ENCODE measurements at regions not wholly inside any gene's neighbourhood (a gene's known extent, or its start where the extent isn't known, plus 50 kb on each side); places are given as distances from the start of the nearest gene placed in this dataset.

DNA sequence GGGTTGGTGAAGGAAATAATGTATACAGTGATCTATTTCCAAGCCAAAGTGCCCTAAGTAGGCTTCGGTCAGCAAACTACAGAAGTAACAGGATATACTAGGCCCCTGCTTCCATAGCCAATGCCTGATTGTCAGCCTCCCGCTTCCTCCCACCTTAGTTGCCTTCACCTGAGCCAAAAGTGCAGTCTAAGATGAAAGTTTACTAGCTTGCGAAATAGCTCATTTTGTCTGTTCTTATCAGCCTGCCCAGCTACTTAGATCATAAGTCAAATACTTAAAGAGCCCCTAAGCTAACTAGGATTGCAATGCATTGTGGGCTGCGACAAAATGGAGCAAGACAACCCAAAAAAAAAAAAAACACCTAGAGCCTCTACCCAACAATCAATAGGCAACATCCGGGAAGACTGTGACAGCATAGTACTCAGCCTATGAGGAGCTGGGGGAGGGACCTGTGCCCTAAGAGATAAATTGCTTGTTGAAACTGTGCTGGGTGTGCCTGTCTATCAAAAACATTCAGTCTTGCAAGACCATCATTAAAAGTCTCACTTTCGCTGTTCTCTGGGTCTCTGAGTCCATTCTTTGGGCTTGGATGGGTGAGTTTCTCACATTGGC, 454.7 kb upstream of the TSHZ3 start:
- Histone ChIP-seq H3K9ac (ENCODE audit: low read depth in 1 of 2, low read length in 2 of 2) (no peak overlapping the region), H3K36me3 (ENCODE audit: control insufficient read depth in 1 of 2, insufficient read depth in 2 of 2, low read length in 2 of 2) (no peaks in the 10 kb centered on the region), H3K27ac (ENCODE audit: low read depth, low read length) (no peak overlapping the region), H3K4me1 (ENCODE audit: control insufficient read depth in 1 of 2, insufficient read depth in 2 of 2, low read length in 2 of 2) (no peaks in the 10 kb centered on the region), H3K9me3 (ENCODE audit: control insufficient read depth in 1 of 2, low read length in 2 of 2) (no peaks in the 10 kb centered on the region), H3K4me3 (ENCODE audit: low read depth in 1 of 2, low read length in 2 of 2) (no peak overlapping the region), H3K27me3 (ENCODE audit: control insufficient read depth in 1 of 2, insufficient read depth in 2 of 2, low read length in 2 of 2) (no peaks in the 10 kb centered on the region)

DNA sequence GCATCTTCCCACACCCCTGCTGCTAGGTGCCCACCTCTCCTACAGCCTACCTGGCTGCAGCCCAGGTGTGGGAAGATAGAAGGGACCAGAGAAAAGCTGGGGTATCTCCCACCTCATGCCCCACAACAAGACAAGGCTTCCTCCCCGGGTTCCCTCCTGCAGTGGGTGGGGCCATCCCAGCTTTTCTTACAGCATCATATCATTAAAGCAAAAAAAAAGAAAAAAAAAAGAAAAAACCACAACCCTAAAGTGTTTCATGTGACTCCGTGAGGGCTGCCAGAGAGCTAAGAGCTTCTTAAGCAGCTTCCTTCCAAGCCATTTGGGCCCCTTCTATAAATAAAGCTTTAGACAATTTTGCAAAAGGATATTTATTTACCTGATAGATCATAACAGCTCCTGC, 455.4 kb upstream of the TSHZ3 start:
- Histone ChIP-seq H3K9me3 (ENCODE audit: control insufficient read depth in 1 of 2, low read length in 2 of 2) (no peaks in the 10 kb centered on the region), H3K4me3 (ENCODE audit: low read depth in 1 of 2, low read length in 2 of 2) (no peak overlapping the region), H3K4me1 (ENCODE audit: control insufficient read depth in 1 of 2, insufficient read depth in 2 of 2, low read length in 2 of 2) (no peaks in the 10 kb centered on the region), H3K9ac (ENCODE audit: low read depth in 1 of 2, low read length in 2 of 2) (no peak overlapping the region), H3K27me3 (ENCODE audit: control insufficient read depth in 1 of 2, insufficient read depth in 2 of 2, low read length in 2 of 2) (no peaks in the 10 kb centered on the region), H3K27ac (ENCODE audit: low read depth, low read length) (no peak overlapping the region), H3K36me3 (ENCODE audit: control insufficient read depth in 1 of 2, insufficient read depth in 2 of 2, low read length in 2 of 2) (no peaks in the 10 kb centered on the region)

DNA sequence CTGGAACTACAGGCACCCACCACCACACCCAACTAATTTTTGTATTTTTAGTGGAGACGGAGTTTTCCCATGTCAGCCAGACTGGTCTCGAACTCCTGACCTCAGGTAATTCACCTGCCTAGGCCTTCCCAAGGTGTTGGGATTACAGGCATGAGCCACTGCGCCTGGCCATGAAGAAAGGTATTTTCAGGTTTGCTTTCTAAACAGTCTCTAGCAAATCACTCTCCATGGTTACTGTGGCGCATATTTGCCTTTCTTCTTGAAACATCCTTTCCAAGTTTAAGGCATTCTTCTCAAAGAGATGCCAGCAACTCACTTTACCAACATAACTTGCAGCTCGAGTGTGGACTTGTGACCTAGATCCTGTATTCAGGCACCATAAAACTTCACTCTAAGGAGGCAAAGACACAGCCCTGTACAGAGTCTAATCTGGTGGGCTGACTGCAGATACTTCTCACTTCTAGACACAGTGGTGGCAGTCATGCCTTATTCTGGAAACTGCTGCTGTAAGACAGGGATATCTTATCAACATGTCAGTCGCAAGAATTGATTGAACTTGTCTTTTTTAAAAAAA, 461.4 kb upstream of the TSHZ3 start:
- Histone ChIP-seq H3K4me3 (ENCODE audit: low read depth in 1 of 2, low read length in 2 of 2) (no peak overlapping the region), H3K9ac (ENCODE audit: low read depth in 1 of 2, low read length in 2 of 2) (no peak overlapping the region), H3K4me1 (ENCODE audit: control insufficient read depth in 1 of 2, insufficient read depth in 2 of 2, low read length in 2 of 2) (no peaks in the 10 kb centered on the region), H3K27me3 (ENCODE audit: control insufficient read depth in 1 of 2, insufficient read depth in 2 of 2, low read length in 2 of 2) (no peaks in the 10 kb centered on the region), H3K36me3 (ENCODE audit: control insufficient read depth in 1 of 2, insufficient read depth in 2 of 2, low read length in 2 of 2) (no peaks in the 10 kb centered on the region), H3K27ac (ENCODE audit: low read depth, low read length) (no peak overlapping the region), H3K9me3 (ENCODE audit: control insufficient read depth in 1 of 2, low read length in 2 of 2) (no peaks in the 10 kb centered on the region)

GRCh38 chr19:31817971-31818797, 468.9 kb upstream of the TSHZ3 start:
- Histone ChIP-seq H3K9me3 (ENCODE audit: control insufficient read depth in 1 of 2, low read length in 2 of 2) (no peaks in the 10 kb centered on the region), H3K4me3 (ENCODE audit: low read depth in 1 of 2, low read length in 2 of 2) (no peak overlapping the region), H3K9ac (ENCODE audit: low read depth in 1 of 2, low read length in 2 of 2) (no peak overlapping the region)

DNA sequence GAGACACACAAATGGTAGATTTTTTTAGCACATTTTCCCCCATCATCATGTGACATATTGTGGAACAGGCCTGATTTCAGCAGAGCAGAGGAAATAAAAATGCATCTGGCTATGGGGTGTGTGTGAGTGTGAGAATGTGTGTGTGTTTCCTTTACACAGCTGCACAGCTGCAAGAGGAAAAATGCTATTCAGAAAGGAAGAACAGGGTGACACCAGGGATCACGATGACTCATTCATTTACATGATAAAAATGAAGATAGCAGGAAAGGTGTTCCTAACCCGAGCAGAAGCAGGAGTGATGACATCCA, 469.5 kb upstream of the TSHZ3 start:
- Histone ChIP-seq H3K9ac (ENCODE audit: low read depth in 1 of 2, low read length in 2 of 2) (no peak overlapping the region), H3K27ac (ENCODE audit: low read depth, low read length) (no peak overlapping the region), H3K36me3 (ENCODE audit: control insufficient read depth in 1 of 2, insufficient read depth in 2 of 2, low read length in 2 of 2) (no peaks in the 10 kb centered on the region), H3K4me1 (ENCODE audit: control insufficient read depth in 1 of 2, insufficient read depth in 2 of 2, low read length in 2 of 2) (no peaks in the 10 kb centered on the region), H3K9me3 (ENCODE audit: control insufficient read depth in 1 of 2, low read length in 2 of 2) (no peaks in the 10 kb centered on the region), H3K27me3 (ENCODE audit: control insufficient read depth in 1 of 2, insufficient read depth in 2 of 2, low read length in 2 of 2) (no peaks in the 10 kb centered on the region), H3K4me3 (ENCODE audit: low read depth in 1 of 2, low read length in 2 of 2) (no peak overlapping the region)

More at GRCh38 chr19:31817971-31818797, 468.9 kb upstream of the TSHZ3 start:
- no peaks in the 10 kb centered on the region for H3K36me3 ChIP-seq (ENCODE audit: control insufficient read depth in 1 of 2, insufficient read depth in 2 of 2, low read length in 2 of 2)
- no peaks in the 10 kb centered on the region for H3K4me1 ChIP-seq (ENCODE audit: control insufficient read depth in 1 of 2, insufficient read depth in 2 of 2, low read length in 2 of 2)
- H3K27me3 ChIP-seq (ENCODE audit: control insufficient read depth in 1 of 2, insufficient read depth in 2 of 2, low read length in 2 of 2): no peaks in the 10 kb centered on the region
- H3K27ac ChIP-seq (ENCODE audit: low read depth, low read length): no peak overlapping the region

- no peaks in the 10 kb centered on the region for H3K27me3 ChIP-seq (ENCODE audit: control insufficient read depth in 1 of 2, insufficient read depth in 2 of 2, low read length in 2 of 2)
- no peak overlapping the region for H3K4me3 ChIP-seq (ENCODE audit: low read depth in 1 of 2, low read length in 2 of 2)
- no peak overlapping the region for H3K9ac ChIP-seq (ENCODE audit: low read depth in 1 of 2, low read length in 2 of 2)
- H3K36me3 ChIP-seq (ENCODE audit: control insufficient read depth in 1 of 2, insufficient read depth in 2 of 2, low read length in 2 of 2): no peaks in the 10 kb centered on the region
- H3K27ac ChIP-seq (ENCODE audit: low read depth, low read length): no peak overlapping the region
- H3K4me1 ChIP-seq (ENCODE audit: control insufficient read depth in 1 of 2, insufficient read depth in 2 of 2, low read length in 2 of 2): no peaks in the 10 kb centered on the region
- no peaks in the 10 kb centered on the region for H3K9me3 ChIP-seq (ENCODE audit: control insufficient read depth in 1 of 2, low read length in 2 of 2)
Measured at GRCh38 chr19:31819837-31820236, 470.6 kb upstream of the TSHZ3 start.

- H3K4me3 ChIP-seq (ENCODE audit: low read depth in 1 of 2, low read length in 2 of 2): no peak overlapping the region
- no peaks in the 10 kb centered on the region for H3K36me3 ChIP-seq (ENCODE audit: control insufficient read depth in 1 of 2, insufficient read depth in 2 of 2, low read length in 2 of 2)
- H3K27ac ChIP-seq (ENCODE audit: low read depth, low read length): no peak overlapping the region
- no peaks in the 10 kb centered on the region for H3K27me3 ChIP-seq (ENCODE audit: control insufficient read depth in 1 of 2, insufficient read depth in 2 of 2, low read length in 2 of 2)
- no peak overlapping the region for H3K9ac ChIP-seq (ENCODE audit: low read depth in 1 of 2, low read length in 2 of 2)
- no peaks in the 10 kb centered on the region for H3K9me3 ChIP-seq (ENCODE audit: control insufficient read depth in 1 of 2, low read length in 2 of 2)
- no peaks in the 10 kb centered on the region for H3K4me1 ChIP-seq (ENCODE audit: control insufficient read depth in 1 of 2, insufficient read depth in 2 of 2, low read length in 2 of 2)
Measured at GRCh38 chr19:31821346-31821745, 472.1 kb upstream of the TSHZ3 start.

DNA sequence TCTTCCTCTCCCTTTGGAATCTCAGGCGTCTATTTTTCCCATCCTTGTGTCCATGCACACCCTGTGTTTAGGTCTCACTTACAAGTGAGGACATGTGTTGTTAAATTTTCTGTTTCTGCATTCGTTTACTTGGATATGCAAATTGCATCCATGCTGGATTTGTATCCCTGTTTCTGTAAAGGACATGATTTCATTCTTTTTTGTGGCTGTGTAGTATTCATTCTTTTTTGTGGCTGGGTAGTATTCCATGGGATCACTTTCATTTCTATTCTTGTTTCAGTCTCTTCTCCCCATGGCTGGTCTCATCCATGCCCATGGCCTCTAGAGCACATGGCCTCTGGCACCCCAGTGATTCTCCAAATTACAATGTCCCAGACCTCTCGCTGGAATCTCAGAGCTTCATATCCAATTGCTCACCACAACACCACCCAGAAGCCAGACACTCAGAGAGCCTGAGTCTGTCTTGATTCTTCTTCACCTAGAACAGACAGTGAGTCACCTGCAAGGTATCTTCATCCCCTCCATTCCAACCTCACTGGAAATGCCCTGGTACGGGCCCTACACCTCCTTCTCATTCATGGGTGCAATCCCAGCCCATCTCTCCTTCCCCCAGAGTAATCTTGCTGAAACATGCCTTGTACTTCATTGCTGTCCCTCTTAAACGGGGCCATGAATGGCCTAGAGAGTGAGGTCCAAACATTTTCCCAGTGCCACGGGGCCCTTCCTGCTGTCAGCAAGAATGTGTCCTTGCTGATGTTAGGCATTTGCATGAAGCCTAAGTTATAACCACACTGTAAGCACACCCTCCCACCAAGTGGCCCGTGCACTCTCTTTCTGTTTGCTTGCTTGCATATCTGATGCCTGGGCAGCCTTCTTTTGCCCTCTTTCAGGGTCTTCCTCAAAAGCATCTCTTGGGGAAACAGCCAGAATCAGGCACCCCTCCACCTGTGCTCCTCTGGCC, 476.2 kb upstream of the TSHZ3 start:
- H3K4me3 ChIP-seq (ENCODE audit: low read depth in 1 of 2, low read length in 2 of 2): no peak overlapping the region
- H3K4me1 ChIP-seq (ENCODE audit: control insufficient read depth in 1 of 2, insufficient read depth in 2 of 2, low read length in 2 of 2): no peaks in the 10 kb centered on the region
- H3K9ac ChIP-seq (ENCODE audit: low read depth in 1 of 2, low read length in 2 of 2): no peak overlapping the region
- H3K27me3 ChIP-seq (ENCODE audit: control insufficient read depth in 1 of 2, insufficient read depth in 2 of 2, low read length in 2 of 2): no peaks in the 10 kb centered on the region
- no peaks in the 10 kb centered on the region for H3K9me3 ChIP-seq (ENCODE audit: control insufficient read depth in 1 of 2, low read length in 2 of 2)
- H3K36me3 ChIP-seq (ENCODE audit: control insufficient read depth in 1 of 2, insufficient read depth in 2 of 2, low read length in 2 of 2): no peaks in the 10 kb centered on the region
- H3K27ac ChIP-seq (ENCODE audit: low read depth, low read length): no peak overlapping the region

DNA sequence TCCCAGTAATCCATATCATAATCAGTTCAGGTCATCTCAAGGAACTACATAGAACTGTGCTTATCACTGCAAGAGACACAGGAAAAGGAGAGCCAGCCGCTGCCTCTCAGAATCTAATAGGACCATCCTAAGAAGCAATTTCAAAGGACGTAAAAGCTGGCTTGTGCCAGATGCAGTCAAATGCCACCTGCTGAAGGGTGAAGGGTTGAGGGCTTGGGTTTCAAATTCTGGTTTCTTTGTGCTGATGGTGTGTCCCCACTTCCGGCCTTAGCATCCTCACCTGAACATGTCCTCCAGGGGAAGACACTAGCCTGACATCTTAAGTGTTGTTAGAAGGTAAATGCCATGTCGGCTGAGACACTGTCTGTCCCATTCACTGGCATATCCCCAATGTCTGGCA, 477.1 kb upstream of the TSHZ3 start:
- no peaks in the 10 kb centered on the region for H3K36me3 ChIP-seq (ENCODE audit: control insufficient read depth in 1 of 2, insufficient read depth in 2 of 2, low read length in 2 of 2)
- no peak overlapping the region for H3K4me3 ChIP-seq (ENCODE audit: low read depth in 1 of 2, low read length in 2 of 2)
- no peaks in the 10 kb centered on the region for H3K9me3 ChIP-seq (ENCODE audit: control insufficient read depth in 1 of 2, low read length in 2 of 2)

More for the DNA sequence above, 477.1 kb upstream of the TSHZ3 start:
- Histone ChIP-seq H3K4me1 (ENCODE audit: control insufficient read depth in 1 of 2, insufficient read depth in 2 of 2, low read length in 2 of 2) (no peaks in the 10 kb centered on the region), H3K9ac (ENCODE audit: low read depth in 1 of 2, low read length in 2 of 2) (no peak overlapping the region), H3K27ac (ENCODE audit: low read depth, low read length) (no peak overlapping the region), H3K27me3 (ENCODE audit: control insufficient read depth in 1 of 2, insufficient read depth in 2 of 2, low read length in 2 of 2) (no peaks in the 10 kb centered on the region)

Data from duodenal mucosa (tissue), 2 donors.